H1 (cell line): ENCODE measurements at regions not wholly inside any gene's neighbourhood (a gene's known extent, or its start where the extent isn't known, plus 50 kb on each side); places are given as distances from the start of the nearest gene placed in this dataset.

ENCODE experiments used
- NRF1 ChIP-seq: IDR thresholded peaks from 2 replicates; pipeline ENCODE4 v1.6.1; 2011; ENCODE audit warnings: mild to moderate bottlenecking, low read depth, low read length, improper control_type of control experiment
- SUZ12 ChIP-seq: fragments of 200-600 bp; sonication (generic); IDR thresholded peaks from 2 replicates; pipeline ENCODE4 v1.6.1; 2012; ENCODE audit warnings: mild to moderate bottlenecking, inconsistent platforms, low read length, moderate library complexity, mixed read lengths
- USF2 ChIP-seq: IDR thresholded peaks from 2 replicates; pipeline ENCODE4 v1.6.1; 2011; ENCODE audit warnings: low read length, improper control_type of control experiment

GRCh38 chr21:20469361-20469760 is 528.8 kb upstream of the NCAM2 start (continued):
- no peak for TF ChIP-seq NRF1
- no peak for TF ChIP-seq USF2
- TF ChIP-seq SUZ12 = no peak
- TF ChIP-seq, all 59 proteins: peak for 0
